Heart left ventricle (tissue), 13 donors: ENCODE measurements at regions not wholly inside any gene's neighbourhood (a gene's known extent, or its start where the extent isn't known, plus 50 kb on each side); places are given as distances from the start of the nearest gene placed in this dataset.

Experiments
- POLR2A ChIP-seq, 2 donors: fragments of 450-650 bp; IDR thresholded peaks; one replicate each; pipeline ENCODE4 v1.6.1; 2017; ENCODE audit warnings: antibody characterized with exemption in 2 of 2, mild to moderate bottlenecking in 2 of 2, moderate library complexity in 2 of 2
- TF ChIP-seq, protein P1 (sequence below), 12 donors: fragments of 200-600 bp; sonication (generic) in 4 of 12; IDR thresholded peaks; one replicate each; pipeline versions ENCODE4 v1.5.0 to v1.8.0; 2018 to 2022; ENCODE audit warnings: antibody characterized with exemption in 12 of 12, mild to moderate bottlenecking in 5 of 12
- donor health status: ischemic (EF 13 %, LVEDD 7.1; RV severe dilation, severe dysfunction).
- donor health status: DM: no; HTN: yes; CAD: no.
- donor health status: DM: no; HTN: no; CAD: no.
- donor health status: ischemic (EF 25% LVEDD 6.9; RV normal size, moderate dysfunction).
- donor health status: ischemic (EF 25% LVEDD 5.7; RV mildly dilated, moderate dysfunction).
- donor health status: ischemic (EF 35%, LVEDD 5.7; RV mildly dilated, moderate dysfunction).
- donor health status: nonischemic (EF 11% LVEDD 7.7; RV severe dilation, severe dysfunction).
- donor health status: DM: yes; HTN: yes; CAD: no.
- donor health status: PGD.
- donor health status: ischemic (EF 29% LVEDD 5.4; RV normal size, mild dysfunction).
- donor health status: nonischemic (EF 23%, LVEDD 6.1; RV moderate dilation, normal function).

DNA sequence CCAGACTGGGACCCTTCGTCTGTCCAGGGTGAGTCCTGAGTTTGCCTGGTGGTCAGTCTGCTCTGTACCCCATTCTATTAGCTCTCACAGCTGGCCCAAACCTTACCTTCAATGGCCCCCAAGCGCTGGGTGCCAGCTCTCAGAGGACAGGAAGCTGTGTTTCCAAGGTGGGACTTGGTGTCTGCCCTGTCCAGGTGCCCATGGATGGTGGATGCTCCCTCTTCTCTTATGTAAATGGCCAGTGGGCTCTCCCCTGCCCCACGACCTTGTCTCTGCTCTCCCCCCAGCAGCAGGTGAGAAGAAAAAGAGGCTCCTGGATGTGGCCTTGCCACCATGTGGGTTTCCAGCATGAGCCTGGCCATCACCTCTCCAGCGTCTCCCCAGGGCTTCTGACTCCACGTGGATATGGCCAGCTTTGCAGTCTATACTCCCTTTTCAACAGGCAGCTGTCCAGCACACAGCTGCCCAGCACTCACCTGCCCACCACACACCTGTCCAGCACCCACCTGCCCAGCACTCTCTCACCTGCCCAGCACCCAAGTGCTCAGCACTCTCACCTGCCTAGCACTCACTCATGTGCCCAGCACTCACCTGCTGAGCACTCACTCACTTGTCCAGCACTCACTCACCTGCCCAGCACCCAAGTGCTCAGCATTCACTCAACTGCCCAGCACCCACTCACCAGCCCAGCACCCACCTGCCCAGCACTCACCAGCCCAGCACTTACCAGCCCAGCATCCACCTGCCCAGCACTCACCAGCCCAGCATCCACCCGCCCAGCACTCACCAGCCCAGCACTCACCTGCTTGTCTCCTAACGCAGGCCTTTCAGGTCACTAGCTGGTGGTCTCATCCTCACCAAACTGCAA lies 136.2 kb upstream of the IRX2 start:
- TF ChIP-seq, protein P1, sequence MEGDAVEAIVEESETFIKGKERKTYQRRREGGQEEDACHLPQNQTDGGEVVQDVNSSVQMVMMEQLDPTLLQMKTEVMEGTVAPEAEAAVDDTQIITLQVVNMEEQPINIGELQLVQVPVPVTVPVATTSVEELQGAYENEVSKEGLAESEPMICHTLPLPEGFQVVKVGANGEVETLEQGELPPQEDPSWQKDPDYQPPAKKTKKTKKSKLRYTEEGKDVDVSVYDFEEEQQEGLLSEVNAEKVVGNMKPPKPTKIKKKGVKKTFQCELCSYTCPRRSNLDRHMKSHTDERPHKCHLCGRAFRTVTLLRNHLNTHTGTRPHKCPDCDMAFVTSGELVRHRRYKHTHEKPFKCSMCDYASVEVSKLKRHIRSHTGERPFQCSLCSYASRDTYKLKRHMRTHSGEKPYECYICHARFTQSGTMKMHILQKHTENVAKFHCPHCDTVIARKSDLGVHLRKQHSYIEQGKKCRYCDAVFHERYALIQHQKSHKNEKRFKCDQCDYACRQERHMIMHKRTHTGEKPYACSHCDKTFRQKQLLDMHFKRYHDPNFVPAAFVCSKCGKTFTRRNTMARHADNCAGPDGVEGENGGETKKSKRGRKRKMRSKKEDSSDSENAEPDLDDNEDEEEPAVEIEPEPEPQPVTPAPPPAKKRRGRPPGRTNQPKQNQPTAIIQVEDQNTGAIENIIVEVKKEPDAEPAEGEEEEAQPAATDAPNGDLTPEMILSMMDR (IDR thresholded peaks at IDR 0.05): no peak
- TF ChIP-seq POLR2A (IDR thresholded peaks at IDR 0.05): no peak
